ENCODE measurements at regions not wholly inside any gene's neighbourhood (a gene's known extent, or its start where the extent isn't known, plus 50 kb on each side); places are given as distances from the start of the nearest gene placed in this dataset.
"Not testable (repeated sequence)": the region's sequence is repeated elsewhere in the genome, so short reads cannot be mapped to it uniquely, and the experiment has no call there.

DNA sequence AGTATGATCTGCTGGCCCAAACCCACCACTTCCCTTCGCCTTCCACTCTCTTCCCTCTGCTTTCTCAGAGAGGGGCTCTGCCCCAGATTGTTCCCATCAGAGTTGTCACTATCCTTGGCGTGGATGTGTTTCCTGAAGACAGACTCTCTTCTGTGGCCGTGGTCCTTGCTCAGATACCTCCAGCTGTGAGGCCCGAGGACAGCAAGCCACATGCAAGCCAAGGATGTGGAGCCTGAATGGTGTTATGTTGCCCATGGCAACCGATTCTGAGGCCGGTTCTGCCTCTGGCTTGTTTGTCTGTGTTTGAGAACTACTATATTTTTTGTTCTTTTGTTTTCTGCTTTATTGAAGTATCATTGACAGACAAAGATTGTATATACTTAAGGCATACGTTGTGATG lies 247.4 kb upstream of the PODXL start:
- no peak for DNase-seq (ENCODE audit: low read depth in 1 of 2, low spot score in 1 of 2)

GRCh38 chr7:131802195-131802864 lies 245.9 kb upstream of the PODXL start:
- DNase-seq (ENCODE audit: low read depth in 1 of 2, low spot score in 1 of 2): no peak

- DNase-seq (ENCODE audit: low read depth in 1 of 2, low spot score in 1 of 2): no peak
These were observed 244.1 kb upstream of the PODXL start for GRCh38 chr7:131800531-131800930.

DNA sequence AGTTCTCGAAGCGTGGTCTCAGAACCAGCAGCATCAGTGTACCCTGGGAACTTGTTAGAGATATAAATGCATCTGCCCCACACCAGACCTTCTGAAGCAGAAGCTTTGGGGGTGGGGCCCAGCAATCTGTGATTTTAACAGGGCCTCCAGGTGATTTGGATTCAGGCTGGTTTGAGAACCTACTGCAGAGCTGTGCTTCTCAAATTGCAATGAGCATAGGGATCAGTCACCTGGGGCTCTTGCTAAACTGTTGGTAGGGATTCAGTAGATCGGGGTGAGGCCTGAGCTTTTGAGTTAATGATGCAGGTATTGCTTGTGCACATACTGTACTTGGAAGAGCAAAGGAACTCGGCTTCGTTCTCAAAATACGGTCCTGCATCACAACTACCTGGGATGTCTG lies 243.6 kb upstream of the PODXL start:
- no peak for DNase-seq (ENCODE audit: low read depth in 1 of 2, low spot score in 1 of 2)

DNA sequence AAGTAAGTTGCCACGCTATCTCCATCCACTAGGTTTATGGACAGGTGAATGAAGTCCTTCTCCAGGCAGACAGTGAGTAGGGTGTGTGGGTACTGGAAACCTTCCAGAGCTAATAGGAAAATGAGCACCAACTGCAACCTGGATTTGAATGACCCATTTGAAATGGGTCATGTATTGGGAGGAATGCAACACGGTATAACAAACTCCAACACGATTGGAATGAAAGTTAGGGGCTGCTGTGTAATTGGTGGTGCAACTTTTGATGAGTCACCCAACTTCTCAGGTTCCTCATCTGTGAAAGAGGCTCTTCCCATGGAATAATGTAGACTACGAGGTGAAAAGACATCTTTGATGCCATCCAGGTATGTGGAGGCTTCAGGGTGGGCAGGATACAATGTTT lies 241.4 kb upstream of the PODXL start:
- no peak for DNase-seq (ENCODE audit: low read depth in 1 of 2, low spot score in 1 of 2)

- no peak for DNase-seq (ENCODE audit: low read depth in 1 of 2, low spot score in 1 of 2)
These were observed 239.0 kb upstream of the PODXL start for GRCh38 chr7:131795400-131795799.

- DNase-seq (ENCODE audit: low read depth in 1 of 2, low spot score in 1 of 2): no peak
These were observed 235.9 kb upstream of the PODXL start for GRCh38 chr7:131792311-131792710.

DNA sequence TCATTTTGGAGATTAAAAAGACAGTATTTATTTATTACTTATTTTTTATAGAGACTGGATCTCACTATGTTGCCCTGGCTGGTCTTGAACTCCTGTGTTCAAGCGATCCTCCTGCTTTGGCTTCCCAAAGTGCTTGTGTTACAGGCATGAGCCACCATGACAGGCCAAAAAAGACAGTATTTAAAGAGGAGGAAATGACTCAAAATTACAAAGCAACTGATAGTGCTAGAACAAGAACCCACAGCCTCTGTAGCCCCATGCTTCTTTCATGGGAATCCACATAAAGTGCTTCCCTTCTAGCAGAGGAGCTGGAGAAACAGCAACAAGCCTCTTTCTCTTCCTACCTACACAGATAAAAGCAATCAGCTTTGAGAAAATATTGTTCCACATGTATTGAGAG lies 230.7 kb upstream of the PODXL start:
- no peak for DNase-seq (ENCODE audit: low read depth in 1 of 2, low spot score in 1 of 2)

DNA sequence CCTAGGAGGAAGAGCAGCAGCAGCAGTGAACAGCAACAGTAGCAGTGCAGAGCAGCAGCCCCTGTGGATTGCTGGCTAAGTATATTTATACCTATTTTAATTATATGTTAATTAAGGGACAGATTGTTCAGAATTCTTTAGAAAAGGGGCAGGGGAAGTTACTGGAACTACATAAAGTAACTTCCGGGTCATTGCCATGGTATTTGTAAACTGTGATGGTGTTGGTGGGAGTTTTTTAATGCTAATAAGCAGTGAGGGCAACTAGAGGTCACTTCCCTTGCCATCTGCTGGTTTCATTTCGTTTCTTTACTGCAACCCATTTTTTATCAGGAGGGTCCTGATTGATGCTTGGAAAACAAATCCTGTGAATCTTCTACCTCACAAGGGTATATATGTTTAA lies 229.8 kb upstream of the PODXL start:
- no peak for DNase-seq (ENCODE audit: low read depth in 1 of 2, low spot score in 1 of 2)

DNA sequence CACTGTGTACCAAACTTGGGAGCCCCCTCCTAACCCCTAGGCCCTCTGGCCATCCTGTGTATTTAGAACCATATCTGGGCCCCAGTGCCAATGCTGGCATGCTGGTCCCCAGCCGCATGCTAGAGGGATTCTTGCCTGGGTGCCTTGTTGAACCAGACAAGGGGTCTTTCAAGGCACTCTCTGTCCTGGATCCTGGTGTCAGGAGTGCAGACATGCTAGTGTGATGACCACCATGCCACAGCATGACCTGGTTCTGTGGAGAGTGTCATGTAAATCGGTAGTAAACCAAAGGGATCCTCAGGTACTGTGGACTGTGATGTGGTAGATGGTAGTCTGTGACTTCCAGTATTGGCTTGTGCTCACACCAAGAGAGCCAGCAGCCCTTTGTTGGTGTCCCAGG lies 222.2 kb upstream of the PODXL start:
- DNase-seq (ENCODE audit: low read depth in 1 of 2, low spot score in 1 of 2): no peak

GRCh38 chr7:131774419-131775220 lies 218.2 kb upstream of the PODXL start:
- DNase-seq (ENCODE audit: low read depth in 1 of 2, low spot score in 1 of 2): no peak

DNA sequence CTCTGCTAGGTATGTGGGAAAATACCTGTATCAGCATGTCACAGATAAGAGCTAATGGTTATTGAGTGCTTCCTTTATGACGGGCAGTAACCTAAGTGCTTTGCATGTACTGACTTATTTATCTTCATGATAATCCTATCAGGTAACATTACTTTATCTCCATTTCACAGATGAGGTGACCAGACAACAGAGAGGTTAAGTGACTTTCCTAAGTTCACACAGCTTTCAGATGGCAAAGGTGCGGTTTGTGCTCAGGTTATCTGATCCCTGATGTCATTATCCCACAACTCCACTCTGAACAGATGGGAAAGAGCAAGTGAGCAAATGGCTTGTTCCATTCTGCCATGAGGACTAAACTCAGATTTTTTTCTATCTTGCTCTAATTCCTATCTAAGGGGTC lies 217.0 kb upstream of the PODXL start:
- DNase-seq (ENCODE audit: low read depth in 1 of 2, low spot score in 1 of 2): no peak

DNA sequence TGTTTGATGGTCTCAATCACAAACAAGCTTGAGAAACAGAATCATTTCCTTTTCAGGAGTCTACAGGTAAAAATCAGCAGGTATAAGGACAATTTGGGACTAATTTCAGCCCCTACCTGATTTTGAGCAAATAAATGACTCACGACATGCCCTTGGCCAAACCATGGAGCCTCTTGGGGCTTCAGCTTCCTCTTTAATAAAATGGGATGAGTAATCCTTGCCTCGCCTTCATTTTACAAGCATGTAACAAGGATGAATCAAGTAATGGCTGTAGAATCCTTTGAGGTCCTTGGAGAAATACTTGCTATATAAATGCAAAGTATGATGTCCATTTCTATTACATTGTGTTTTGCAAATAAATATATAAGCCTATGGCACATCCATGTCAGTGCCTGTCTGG lies 212.8 kb upstream of the PODXL start:
- DNase-seq (ENCODE audit: low read depth in 1 of 2, low spot score in 1 of 2): no peak

DNA sequence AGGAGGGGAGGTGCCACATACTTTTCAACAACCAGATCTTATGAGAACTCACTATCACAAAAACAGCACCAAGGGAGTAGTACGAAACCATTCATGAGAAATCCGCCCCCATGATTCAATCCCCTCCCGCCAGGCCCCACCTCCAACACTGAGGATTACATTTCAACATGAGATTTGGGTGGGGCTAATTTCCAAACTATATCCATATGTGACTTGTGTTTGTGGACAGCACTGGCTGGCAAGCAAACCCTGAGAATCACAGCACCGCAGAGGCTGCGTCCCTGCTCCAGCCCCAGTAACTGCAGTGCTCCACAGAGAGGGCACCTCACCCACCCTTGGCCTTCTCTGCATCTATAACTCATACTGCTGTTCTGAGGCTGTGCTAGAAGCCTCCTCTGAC lies 211.2 kb upstream of the PODXL start:
- DNase-seq (ENCODE audit: low read depth in 1 of 2, low spot score in 1 of 2): no peak

GRCh38 chr7:131765575-131765974 lies 209.1 kb upstream of the PODXL start:
- no peak for DNase-seq (ENCODE audit: low read depth in 1 of 2, low spot score in 1 of 2)

DNA sequence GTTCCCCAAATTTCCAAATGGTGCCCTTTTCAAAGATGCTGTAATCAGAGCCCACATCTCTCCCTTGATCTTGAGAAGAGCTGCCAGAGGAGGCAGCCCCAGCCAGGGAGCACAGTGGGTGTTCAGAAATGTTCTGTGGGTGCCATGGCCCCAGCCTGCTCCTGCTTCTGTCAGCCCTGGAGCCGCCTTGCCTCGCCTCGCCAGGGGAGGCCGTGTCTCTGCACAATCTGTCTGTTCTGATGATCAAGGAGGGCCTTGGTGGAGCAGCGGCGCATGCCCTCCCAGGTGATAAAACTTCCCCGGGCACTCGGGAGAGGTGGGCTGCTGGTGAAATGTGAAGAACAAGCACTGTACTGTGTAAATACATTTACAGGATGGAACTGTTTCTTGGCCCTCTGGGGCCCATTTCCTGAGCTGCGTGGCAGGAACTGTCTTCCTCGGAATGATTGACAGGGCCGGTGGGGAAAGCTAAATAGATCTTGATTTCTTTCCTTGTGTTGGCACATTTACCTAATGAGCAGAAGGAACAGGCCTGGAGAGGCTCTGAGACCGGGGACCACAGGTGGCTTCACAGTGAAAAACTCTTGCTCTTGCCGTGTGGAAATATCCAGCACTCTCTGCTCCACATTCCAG lies 207.8 kb upstream of the PODXL start:
- DNase-seq (ENCODE audit: low read depth in 1 of 2, low spot score in 1 of 2): no peak

DNA sequence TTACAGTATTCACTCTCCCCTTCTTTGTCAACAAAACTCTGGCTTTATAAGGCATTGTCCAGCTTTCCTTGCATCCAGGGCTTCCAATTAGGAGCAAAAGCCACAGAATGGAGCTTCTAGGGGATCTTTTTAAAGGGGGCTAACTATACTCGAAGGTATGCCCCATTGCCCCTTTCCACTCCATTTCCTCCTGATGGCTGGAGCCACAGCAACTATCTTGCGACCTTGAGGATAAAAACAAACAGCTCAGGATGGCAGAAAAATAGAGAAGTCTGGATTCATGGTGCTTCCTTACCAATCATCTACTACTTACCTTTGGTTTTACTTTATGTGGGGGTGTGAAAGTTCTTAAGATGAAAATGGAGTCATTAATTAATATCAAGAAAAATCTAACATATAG lies 206.3 kb upstream of the PODXL start:
- DNase-seq (ENCODE audit: low read depth in 1 of 2, low spot score in 1 of 2): no peak

GRCh38 chr7:131755801-131756200 lies 199.4 kb upstream of the PODXL start:
- not testable (repeated sequence) for DNase-seq (ENCODE audit: low read depth in 1 of 2, low spot score in 1 of 2)

- DNase-seq (ENCODE audit: low read depth in 1 of 2, low spot score in 1 of 2): no peak
These were observed 197.3 kb upstream of the PODXL start for GRCh38 chr7:131753620-131754222.

- DNase-seq (ENCODE audit: low read depth in 1 of 2, low spot score in 1 of 2): no peak
These were observed 191.3 kb upstream of the PODXL start for GRCh38 chr7:131747658-131748232.

GRCh38 chr7:131745390-131746248 lies 189.2 kb upstream of the PODXL start:
- DNase-seq (ENCODE audit: low read depth in 1 of 2, low spot score in 1 of 2): no peak
